ENCODE measurements at regions not wholly inside any gene's neighbourhood (a gene's known extent, or its start where the extent isn't known, plus 50 kb on each side); places are given as distances from the start of the nearest gene placed in this dataset.
"Not testable (repeated sequence)": the region's sequence is repeated elsewhere in the genome, so short reads cannot be mapped to it uniquely, and the experiment has no call there.

- TF ChIP-seq POLR2A, CTCF (IDR thresholded peaks at IDR 0.05): not testable (repeated sequence)
Measured at GRCh38 chr7:65652669-65653068, 220.2 kb upstream of the VKORC1L1 start.

All from prostate gland (tissue), 2 donors.